EL (cell line): ENCODE measurements at regions not wholly inside any gene's neighbourhood (a gene's known extent, or its start where the extent isn't known, plus 50 kb on each side); places are given as distances from the start of the nearest gene placed in this dataset.

Experiments
- DNase-seq: peaks from one replicate; pipeline ENCODE4 v3.0.0-alpha.2; 2016

GRCh38 chr18:45119876-45120275 lies 439.2 kb downstream of the SETBP1 start:
- DNase-seq = no peak

- no peak for DNase-seq
These were observed 440.5 kb downstream of the SETBP1 start for GRCh38 chr18:45121146-45121545.

DNA sequence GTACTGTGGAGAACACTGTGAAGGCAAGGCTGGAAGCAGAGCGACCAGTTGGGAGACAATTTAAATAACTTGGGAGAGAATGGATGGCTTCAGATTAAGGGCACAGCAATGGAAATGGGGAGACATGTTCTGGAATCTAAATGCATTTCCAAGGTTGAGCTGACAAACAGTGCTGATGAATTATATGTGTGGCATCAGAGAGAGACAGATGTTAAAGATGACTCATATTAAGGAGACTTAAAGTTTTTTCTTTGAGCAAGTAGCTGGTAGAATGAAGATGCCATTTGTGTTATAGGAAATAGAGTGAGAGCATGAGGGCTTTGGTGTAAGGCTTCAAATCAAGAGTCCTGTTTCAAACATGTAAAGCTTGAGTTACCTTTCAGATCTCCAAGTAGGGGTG lies 441.8 kb downstream of the SETBP1 start:
- no peak for DNase-seq

- DNase-seq = no peak
These were observed 446.7 kb downstream of the SETBP1 start for GRCh38 chr18:45127405-45127804.

DNA sequence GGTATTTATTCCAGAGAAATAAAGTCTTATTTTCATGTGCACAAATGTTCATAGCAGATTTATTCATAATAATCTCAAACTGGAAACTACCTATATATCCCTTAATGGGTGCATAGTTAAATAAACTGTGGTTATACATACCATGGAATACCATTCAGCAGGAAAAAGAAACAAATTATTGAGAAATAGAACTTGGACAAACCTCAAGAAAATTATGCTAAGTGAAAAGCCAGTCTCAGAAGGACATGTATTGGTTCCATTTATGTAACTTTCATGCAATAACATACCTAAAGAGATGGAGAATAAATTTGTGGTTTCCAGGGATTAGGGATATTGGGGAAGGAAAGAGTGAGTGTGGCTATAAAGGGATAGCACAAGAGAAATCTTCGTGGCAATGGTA lies 452.6 kb downstream of the SETBP1 start:
- no peak for DNase-seq

DNA sequence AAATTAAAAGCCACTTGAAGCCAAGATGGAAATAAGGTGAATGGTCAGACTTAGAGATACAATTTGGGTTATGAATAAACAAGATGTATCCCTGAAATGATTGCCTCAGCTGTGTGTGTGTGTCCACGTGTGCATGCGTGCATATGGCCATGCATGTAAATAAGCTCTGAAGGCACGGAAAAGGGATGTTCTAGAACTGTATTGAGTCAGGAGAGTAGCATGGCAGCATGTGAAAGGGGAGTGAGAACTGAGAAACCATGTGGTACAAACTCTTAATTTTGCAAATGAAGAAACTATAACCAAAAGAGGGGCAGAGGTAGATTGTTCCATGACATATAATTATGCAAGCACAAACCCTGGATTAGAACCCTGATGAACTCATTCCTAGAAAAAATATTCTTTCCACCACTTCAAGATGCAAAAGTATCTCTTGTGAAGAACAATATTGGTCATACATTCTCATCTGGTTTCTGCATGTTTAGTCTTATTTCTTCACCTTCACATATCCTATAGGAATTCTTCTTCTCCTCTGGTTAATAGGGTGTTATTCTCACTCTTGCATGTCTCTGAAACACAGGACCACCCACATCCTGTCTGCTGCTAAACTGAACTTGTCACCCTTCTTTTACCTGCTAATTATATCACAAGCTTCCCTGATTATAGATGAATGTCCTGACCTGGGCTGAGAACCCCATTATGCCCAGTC lies 455.8 kb downstream of the SETBP1 start:
- no peak for DNase-seq

- no peak for DNase-seq
These were observed 456.4 kb downstream of the SETBP1 start for GRCh38 chr18:45137087-45137419.

DNA sequence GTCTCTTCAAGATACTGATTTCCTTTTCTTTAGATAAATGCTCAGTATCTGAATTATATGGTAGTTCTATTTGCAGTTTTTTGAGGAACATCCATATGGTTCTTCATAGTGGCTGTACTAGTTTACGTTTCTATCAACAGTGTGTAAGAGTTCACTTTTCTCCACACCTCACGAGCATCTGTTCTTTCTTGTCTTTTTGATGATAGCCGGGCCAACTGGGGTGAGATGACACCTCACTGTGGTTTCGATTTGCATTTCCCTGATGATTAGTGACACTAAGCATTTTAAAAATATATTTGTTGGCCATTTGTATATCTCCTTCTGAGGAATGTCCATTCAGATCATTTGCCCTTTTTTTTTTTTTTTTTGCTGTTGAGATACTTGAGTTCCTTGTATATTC lies 458.8 kb downstream of the SETBP1 start:
- DNase-seq = no peak

DNA sequence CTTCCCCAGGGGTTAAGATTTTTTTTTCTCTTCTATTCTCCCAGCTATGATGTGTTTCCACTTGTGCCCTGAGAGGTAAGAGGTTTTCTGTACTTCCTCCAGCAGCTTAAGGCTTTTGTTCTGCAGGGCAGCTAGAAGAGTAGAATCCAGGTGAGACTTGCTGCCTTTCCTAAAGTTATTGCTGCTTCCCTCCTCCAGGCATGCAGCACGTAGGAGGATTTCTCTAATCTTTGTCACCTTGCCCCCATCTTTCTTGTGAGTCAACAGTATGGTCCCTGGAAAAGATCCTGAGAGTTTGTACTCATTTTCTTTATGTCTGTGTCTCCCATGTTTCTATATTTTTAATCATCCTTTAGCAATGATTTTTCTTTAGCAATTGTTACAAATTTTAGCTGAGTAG lies 462.2 kb downstream of the SETBP1 start:
- DNase-seq = no peak

GRCh38 chr18:45149712-45150111 lies 465.6 kb upstream of the SLC14A2 start:
- DNase-seq = no peak

DNA sequence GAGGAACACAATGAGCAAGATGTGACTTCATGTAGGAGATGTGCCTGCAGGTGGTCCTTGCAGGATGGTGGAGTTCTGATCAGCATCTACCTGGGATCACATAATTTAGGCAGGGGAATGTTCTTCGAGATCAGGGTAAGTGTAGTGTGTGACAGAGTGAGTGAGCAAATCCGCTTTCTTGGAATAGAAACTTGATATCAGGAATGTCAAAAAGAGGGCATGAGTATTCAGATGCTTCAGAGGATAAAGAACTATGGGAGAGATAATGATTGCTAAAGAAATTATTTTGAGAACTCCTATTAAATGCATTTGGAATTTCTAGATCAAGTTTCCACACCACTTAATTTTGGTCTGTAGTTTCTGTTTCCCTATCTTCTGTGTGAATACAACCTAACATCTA lies 463.6 kb upstream of the SLC14A2 start:
- no peak for DNase-seq

DNA sequence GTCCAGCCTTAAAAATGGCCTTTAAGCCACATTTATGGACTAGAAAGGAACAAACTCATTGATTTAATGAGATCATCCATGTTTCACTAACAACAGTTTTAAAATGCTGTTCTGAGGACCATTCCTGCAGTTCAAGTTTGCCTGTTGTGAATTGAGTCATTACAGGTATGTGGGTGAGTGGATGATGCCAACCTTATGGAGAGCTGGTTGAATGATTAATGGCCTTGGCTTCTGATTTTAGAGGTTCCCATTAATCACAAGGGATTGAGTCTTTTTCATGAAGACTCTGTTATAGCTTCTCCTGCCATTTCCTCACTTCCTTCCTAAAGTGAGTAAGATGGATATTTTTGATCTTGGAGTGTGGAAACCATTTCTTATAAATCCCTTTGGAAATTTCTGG lies 459.8 kb upstream of the SLC14A2 start:
- DNase-seq = no peak

DNA sequence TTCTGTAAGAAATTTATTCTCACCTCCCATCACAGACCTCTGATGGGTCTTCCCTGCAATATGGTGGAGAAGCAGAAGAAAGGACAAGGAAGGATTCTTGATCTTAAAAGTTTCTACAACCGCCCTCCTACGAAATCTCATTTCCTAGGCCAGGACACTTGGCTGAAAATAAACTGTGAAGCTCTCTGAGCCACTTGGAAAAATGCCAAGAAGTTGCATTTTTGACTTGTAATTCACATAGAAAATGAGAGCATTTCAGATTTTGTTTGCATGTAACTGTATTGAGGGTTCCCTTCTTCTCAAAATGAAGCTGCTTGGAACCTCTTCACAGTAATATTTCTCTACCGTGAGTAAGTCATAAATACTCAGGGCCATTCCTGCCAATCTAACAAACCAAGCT lies 458.3 kb upstream of the SLC14A2 start:
- DNase-seq = no peak

- no peak for DNase-seq
These were observed 457.7 kb upstream of the SLC14A2 start for GRCh38 chr18:45157576-45157975.

DNA sequence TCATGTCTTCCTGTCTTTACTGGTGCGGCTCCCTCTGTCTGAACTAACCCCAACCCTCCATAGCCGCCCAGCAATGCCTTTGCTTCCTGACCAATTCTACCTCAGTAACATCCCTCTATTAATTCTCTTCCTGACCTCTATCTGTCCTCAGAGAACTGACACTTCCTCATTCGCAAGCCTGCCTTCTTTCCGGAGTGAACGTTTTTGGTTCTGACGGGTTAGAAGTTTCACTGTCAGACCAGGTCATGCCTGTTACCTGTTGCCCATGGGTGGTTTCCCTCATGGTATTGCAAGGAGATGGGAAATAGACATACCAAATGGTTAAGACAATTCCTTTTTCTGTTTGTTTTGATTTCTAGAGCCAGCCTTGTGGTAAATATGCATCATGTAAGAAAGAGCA lies 453.4 kb upstream of the SLC14A2 start:
- DNase-seq = no peak

DNA sequence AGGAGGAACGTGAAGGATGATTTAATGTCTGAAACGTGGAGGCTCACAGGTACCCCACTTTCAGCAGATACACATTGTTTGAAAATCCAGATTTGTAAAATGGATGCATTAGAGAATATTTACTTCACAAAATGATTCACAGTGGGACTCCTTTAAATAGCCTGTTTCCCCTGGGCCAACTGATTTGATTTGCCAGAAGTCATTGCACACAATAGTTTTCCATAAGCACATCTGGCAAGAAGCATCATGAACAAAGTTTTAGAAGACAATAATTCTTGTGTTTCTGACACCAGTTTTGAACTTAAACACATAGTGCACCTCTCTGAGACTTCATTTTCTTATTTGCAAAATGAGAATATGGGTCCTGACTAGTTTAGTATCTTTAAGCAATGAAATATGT lies 451.4 kb upstream of the SLC14A2 start:
- no peak for DNase-seq

DNA sequence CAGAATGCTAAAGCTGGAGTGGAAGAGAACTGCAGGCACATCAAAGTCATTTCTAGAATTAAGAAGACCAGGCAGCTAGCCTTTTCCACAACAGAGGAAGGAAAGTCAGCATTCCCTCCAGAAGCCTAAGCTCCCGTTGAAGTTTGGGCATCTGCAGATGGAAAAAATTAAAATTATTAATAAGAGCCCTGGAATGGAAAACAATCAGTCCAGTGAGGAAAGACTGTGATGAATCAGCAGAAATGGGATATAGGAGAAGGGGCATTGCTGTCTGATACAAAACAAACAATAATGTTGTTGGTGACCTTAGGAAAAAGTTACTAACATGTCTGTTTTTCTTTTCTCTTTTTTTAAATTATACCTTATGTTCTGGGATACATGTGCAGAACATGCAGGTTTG lies 450.7 kb upstream of the SLC14A2 start:
- DNase-seq = peak; percentile 2

DNA sequence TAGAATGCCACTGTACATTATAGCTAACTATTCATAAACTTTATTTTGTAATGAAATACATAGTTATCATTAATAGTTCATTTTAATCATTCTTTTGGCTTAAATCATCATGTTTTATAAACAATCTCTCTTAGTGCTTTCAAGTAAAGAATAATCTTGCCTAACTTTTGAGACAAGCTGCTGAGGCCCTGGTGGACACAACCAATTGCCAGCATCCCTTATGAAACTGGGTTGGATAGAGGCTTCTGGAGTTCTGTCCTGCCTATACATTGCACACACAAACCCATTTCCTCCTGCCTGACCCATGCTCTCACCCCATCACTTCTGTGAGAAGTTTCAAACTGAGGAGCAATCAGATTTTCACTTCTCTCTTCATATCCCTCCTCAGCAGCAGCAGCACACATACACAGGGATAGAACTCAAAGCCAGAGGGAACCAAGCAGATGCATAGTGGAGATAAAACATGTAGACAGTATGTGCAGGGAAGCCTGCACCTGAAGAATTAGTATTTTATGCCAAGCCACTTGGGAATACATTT lies 450.0 kb upstream of the SLC14A2 start:
- no peak for DNase-seq

DNA sequence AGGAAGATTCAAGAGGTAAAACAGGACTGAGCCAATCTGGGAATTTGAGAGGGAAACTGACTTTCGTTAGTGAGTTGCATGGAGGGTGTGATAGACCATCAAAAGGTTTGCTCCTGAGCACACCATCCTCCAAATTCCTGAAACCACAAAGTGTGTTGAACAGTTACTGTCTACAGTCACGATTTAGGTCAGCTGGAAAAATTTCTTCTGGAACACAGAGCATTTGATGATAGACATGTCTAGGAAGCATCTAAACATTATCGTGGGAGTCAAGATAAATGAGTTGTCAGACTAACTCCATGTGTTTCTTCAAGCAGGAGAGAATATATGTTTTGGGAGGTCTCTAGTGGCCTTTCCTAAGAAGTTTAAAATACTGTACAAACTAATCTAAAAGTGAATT lies 449.4 kb upstream of the SLC14A2 start:
- DNase-seq = no peak

DNA sequence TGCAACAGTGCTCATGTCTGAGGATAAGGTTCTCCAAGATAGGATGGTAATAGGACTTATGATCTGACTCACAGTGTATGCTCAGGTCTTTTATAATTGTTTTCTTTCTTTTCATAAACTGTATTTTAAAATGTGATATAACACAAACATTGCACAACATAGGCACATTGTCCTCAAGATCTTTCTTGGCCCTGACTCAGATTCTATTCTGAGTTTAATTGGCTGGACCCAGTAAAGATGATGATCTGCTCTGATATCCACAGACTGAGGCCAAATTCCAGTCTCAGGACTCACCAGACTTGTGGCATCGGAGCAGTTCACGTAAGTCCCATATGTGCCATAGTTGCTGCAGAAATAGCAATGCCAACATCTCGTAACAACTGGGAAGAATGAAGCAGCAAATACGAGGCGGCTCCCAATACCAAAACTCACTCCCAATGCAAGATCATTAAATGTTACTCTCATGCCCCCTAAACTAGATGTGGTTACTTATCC lies 448.9 kb upstream of the SLC14A2 start:
- peak; percentile 97 for DNase-seq

- peak; percentile 86 for DNase-seq
These were observed 448.3 kb upstream of the SLC14A2 start for GRCh38 chr18:45166836-45167551.

- DNase-seq = peak; percentile 85
These were observed 447.5 kb upstream of the SLC14A2 start for GRCh38 chr18:45167631-45168280.

DNA sequence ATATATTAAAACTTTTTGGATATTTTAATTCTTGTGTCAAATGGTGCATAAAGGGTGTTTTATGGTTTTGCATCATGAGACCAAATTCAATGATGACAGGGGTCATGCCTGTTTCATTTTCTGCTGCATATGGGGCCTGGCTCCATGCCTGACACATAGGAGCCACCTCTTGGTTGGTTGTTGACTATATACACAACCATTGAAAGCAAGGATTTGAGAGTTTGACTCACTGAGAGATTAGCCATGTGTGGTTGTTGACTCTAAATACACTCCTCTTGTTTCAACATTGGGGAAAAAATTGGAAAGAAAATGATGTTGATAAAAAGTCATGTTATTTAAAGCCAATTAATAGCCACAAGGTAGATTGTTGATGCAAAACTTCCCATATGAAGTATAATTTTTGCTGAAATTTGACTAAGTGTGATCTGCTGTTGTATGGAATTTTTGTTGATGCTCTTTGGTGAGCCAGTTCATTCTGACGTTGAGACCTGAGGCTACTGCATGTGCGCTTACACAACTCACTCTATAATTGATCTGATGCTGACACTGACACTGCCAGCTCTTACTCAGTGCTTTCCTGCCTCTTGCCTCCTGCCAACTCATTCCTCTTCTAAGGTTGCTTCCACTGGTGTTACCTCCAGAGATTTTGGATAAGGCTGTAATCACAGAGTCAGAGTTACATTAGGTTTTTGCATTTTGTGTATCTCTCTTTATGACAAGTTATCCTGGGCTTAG lies 446.2 kb upstream of the SLC14A2 start:
- peak; percentile 79 for DNase-seq
